HG03469 (cell line): ENCODE measurements at regions not wholly inside any gene's neighbourhood (a gene's known extent, or its start where the extent isn't known, plus 50 kb on each side); places are given as distances from the start of the nearest gene placed in this dataset.

Source experiments
- ATAC-seq: cut with Tn5 transposase; IDR thresholded peaks from one replicate; pipeline ENCODE4 v1.9.1; 2021; ENCODE audit warnings: mild to moderate bottlenecking, moderate library complexity, moderate number of reproducible peaks; ENCODE audit not compliant: unreplicated experiment

DNA sequence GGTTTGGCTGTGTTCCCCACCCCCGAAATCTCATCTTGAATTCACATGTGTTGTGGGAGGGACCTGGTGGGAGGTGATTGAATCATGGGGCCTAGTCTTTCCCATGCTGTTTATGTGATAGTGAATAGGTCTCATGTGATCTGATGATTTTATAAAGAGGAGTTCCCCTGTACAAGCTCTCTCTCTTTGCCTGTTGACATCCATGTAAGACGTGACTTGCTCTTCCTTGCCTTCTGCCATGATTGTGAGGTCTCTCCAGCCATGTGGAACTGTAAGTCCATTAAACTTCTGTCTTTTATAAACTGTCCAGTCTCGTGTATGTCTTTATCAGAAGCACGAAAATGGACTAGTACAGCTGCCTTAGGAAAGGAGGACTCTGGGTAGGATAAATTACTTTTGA, 976.7 kb downstream of the MCTP2 start:
- ATAC-seq = no peak

DNA sequence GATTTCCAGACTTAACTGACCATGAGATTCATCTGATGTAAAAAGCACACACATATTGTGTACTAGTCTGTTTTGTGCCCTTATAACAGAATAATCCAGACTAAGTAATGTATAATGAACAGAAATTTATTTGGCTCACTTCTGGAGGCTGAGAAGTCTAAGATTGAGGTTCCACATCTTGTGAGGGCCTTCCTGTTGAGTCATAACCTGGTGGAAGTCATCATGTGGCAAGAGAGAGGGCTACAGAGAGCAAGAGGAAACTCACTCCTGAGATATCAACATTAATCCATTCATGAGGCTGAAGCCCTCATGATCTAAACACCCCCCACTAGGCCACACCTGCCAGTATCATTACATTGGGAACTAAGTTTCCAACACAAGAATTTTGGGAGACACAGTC, 977.6 kb downstream of the MCTP2 start:
- no peak for ATAC-seq

DNA sequence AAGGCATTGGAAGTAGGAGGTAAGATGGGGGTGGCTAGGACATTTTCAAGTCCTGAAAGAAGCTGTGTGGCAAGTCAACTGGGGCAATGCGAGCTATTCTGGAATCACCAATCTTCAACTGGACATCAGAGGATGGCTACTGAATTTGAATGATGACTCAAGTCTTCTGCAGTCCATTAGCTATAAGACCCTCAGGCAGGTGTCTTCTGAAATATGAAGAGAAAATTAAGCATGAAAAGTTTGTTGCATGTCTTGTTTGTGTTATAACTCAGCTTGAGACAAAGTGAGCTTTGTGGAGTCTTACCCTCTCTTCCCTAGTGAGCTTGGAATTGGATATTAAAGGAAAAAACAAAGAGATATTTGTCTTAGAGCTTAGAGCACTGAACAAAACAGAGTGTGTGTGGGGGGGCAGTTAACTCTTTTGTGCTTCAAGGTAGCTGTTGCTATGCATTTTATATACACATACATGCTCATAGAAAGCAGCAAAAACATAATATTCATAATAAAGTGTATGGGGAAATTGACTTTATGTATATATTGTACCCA, 979.1 kb downstream of the MCTP2 start:
- no peak for ATAC-seq

DNA sequence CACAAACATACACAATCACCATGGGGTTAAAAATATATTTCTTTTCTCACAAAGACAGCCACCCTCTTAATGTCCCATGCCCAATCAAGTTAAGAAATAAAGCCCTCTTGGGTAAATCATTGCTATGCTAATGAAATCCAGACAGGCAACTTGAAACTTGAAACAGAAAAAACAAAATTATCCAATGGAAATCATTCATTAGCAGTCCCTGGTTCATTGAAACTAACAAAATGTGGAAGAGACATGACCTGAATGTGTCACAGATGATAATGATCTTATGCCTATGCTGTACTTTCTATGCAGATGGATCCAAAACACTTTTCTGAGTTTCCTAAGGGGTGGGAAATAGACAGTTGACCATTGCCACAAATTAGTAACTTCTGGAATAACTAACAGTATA, 983.7 kb downstream of the MCTP2 start:
- no peak for ATAC-seq

DNA sequence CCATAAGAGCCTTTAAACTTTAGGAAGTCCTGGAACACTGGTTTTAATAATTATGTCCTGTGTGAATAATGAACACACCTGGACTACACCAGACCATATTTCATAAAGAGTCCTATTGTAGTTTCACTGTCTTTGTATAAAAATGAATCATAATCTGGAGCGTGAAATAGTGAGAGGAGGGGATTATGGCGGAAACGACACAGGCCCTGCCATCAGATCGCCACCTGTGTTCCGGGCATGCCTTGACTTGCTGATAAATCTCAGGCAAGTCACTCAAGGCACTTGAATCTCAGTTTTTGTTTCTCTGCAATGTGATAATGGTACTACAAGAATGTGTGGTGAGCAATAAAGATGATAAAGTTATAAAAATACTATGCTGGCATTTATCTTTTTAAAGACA, 995.5 kb downstream of the MCTP2 start:
- no peak for ATAC-seq

DNA sequence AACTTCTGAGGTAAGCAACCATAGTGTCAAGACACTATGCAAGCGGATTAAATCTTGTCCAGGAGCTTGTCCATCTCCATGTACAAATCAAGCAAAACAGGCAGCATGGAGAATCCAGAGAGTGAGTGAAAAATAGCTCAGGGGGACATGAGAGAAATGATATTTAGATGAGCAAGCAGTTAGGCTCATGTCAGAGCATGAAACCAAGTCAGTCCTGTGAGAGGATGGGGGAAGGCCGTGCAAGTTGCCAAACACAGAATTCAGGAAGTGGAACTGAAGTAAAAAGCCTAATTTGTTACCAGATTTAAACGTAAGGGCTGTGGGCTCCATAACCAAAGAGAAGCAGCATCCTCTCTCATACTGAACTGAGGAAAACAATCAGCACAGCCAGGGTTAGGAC, 995.9 kb downstream of the MCTP2 start:
- ATAC-seq = no peak

DNA sequence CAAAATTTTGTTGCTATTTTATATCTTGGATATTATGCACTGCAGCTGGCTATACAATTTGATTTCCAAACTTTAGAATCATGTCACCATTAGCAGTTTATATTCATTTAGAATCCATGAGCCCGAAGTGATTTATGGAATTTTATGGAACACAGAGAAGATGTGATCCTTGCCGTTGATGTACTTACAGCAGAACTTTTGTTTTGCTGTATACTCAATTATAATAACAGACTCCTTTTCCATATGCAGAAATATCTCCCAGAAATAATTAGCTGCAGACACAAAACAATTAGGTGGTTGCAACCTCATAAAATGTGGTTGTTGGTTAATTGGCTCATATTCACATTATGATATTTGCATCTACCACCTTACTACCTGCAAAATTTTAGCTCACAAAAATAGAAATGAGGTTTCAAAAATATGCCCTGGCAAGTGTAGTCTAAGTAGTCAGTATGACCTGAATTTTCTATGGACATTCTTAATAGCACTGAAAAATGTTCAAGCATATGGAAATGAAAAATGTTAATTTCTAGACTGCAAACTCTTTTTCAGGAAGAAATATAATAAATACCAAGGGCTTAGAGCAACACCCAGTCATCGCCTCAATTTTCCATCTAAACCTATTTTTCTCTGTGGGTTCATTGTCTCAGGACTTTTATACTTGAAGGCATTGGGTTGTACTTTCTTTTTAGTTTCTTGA, 997.6 kb downstream of the MCTP2 start:
- ATAC-seq = no peak

DNA sequence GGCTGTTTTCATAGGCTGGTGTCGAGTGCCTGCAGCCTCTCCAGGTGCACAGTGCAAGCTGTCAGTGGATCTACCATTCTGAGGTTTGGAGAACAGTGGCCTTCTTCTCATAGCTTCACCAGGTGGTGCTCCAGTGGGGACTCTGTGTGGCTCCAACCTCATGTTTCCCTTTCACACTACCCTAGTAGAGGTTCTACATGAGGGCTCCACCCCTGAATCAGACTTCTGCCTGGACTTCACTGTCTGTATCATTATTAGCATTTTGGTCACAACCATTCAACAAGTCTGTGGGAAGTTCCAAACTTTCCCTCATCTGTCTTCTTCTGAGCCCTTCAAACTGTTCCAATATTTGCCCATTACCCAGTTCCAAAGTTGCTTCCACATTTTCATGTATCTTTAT, 1003.7 kb downstream of the MCTP2 start:
- no peak for ATAC-seq

DNA sequence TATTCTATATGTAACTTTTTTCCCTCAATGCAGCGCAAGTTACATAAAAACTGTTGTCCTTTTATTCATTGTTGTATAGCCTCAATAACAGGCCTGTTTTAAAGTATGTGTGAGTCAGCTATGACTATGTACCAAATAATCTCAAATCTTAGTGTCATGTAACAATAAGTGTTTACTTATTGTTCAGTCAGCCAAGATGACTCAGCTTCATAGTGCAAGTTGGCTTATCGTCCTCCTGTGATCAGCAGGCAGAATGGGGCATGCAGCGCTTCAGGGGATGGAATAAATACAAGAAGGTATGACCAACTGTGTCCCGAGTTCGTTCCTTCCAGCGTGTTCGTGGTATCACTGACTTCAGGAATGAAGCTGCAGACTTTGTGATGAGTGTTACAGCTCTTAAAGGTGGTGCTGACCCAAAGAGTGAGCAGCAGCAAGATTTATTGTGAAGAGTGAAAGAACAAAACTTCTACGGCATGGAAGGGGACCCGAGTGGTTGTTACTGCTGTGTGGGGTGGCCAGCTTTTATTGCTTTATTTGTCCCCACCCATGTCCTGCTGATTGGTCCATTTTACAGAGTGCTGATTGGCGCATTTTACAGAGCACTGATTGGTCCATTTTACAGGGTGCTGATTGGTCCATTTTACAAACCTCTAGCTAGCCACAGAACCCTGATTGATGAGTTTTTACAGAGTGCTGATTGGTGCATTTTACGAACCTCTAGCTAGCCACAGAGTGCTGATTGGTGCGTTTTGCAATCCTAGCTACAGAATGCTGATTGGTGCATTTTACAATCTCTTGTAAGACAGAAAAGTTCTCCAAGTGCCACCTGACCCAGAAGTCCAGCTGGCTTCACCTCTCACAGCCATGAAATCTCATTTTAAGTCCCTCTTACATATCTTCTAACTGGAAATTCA, 1016.0 kb downstream of the MCTP2 start:
- no peak for ATAC-seq

DNA sequence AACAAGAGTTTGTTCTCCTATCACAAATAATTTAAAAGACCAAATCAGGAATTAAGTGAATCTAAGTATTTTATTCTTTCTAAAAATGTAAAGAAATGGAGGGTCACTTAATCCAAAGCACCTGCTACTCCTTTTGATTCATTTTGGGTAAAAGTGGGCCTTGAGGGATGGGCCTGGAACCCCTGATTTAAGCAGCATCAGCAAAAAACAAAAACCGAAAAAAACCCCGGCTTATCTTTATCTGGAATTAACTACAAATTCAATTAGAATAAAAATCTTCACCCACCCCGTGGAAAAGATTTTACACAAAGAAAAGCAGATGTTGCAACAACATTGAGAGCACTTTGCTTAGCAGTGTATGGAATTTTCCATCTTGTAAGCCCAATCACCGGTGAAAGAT, 1018.2 kb downstream of the MCTP2 start:
- ATAC-seq = no peak

DNA sequence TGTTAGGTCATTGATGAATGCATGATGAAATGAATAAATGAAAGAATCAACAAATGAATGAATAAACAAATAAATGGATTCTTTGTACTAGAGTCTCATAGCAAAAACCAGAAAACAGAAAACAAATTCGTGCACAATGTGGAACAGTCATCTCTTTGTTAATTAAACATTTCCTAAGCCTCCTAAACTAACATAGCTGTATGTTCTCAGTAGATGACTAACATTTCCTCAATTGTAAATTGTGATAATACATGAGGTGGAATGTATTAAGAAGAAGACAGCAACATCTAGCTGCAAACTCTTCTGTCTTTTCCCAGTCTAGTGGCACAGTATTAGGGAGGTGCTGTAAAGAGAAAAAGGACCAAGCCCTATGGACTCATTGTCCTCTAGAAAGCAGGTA, 1021.0 kb downstream of the MCTP2 start:
- ATAC-seq = no peak

DNA sequence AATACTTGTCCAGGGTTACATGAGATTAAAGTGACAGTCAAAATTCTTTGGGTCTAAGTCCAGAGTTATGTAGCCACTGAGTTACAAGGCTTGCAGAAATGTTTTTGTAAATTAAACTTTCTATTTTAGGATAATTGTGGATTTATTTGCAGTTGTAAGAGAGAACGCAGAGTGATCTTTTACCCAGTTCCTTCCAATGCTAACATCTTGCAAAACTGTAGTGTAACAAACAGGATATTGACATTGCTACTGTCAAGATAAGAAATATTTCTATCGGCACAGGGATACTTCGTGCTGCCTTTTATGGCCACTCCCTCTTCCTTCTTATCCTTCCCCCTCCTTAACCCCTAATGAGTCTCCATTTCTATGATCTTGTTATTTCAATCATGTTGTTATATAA, 1022.9 kb downstream of the MCTP2 start:
- no peak for ATAC-seq

DNA sequence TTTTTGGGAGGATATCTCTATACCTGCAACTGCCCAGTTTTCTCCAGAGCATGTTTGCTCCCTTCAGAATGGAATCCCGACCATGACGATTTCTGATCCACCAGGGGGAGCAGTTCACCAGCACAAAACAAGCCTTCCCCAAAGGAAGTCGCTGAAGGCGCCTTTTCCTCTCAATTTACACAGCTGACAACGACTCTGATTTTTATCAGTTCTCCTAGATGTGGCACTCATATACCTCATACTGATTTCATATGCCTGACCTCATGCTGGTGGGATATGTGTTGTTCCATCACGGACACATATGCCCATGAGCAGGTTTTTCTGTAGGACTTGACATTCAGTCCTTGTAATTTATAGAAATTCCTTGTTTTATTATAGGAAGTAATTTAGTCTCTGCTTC, 1028.2 kb downstream of the MCTP2 start:
- ATAC-seq = no peak

DNA sequence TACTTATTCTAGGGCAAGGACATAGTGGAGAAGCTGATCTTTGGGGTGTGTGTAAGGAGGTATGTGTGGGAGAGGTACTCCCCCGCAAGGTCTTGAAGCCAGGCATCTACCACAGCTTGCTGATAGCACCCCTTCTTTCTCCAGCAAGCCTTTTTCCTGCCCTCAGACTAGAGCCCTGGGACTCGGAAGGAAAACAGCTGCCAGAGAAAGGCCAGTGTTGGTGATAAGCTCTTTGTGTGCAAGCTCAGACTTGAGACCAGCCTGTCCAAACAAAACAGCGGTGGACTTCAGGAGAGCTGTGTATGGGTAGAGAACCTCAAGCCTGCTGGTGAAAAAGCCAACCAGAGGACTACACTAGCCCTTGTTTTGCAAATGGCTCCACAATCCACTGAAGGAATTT, 1028.6 kb downstream of the MCTP2 start:
- no peak for ATAC-seq

DNA sequence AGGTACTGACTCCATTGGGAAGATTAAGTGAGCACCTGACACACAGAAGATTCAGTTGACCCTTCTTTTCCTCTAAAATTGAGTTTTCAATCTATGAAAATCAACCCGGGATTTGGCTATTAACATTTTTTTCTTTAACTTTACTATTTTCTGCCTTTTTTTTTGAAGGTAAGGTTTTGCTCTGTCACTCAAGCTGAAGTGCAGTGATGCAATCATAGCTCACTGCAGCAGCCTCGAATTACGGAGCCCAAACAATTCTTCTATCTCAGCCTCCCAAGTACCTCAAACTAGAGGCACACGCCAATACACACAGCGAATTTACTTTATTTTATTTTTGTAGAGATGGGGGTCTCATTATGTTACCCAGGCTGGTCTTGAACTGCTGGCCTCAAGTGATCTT, 1029.5 kb downstream of the MCTP2 start:
- no peak for ATAC-seq

DNA sequence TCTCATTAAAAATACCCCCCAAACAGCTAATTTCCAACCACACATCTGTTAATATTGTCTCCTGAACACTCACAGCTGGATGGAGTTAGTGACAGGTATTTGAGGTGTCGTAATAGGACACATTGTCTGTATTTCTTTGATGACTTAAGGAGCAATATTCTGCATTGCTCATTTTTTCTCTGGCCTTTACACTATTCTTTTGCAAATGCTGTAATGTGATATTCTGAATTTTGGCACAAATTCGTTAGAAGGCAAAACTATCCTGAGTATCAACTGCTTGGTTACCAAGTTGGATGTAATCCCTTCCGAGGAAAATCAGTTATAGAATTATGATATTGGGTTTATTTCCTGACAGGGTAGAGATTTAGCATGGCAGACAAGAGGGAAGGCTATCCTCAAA, 1030.2 kb downstream of the MCTP2 start:
- ATAC-seq = no peak

DNA sequence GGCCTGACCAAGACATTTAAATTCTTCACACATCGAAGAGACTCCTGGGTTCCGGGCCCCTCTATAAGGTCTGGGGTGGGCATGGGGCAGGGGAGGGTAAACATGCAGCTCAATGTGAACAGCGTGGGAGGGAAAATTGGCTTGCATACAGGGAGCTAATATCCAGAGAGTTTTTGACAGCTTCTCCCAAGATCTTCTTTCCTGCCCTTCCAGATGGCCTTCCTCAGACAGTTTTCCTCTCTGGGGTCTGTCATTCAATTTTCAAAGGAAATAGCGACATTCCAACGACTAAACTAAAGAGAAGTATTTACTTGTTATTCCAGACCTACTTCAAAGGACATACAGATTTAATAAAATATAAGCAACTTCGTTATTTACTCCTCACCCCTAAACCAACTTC, 1030.6 kb downstream of the MCTP2 start:
- ATAC-seq = no peak

DNA sequence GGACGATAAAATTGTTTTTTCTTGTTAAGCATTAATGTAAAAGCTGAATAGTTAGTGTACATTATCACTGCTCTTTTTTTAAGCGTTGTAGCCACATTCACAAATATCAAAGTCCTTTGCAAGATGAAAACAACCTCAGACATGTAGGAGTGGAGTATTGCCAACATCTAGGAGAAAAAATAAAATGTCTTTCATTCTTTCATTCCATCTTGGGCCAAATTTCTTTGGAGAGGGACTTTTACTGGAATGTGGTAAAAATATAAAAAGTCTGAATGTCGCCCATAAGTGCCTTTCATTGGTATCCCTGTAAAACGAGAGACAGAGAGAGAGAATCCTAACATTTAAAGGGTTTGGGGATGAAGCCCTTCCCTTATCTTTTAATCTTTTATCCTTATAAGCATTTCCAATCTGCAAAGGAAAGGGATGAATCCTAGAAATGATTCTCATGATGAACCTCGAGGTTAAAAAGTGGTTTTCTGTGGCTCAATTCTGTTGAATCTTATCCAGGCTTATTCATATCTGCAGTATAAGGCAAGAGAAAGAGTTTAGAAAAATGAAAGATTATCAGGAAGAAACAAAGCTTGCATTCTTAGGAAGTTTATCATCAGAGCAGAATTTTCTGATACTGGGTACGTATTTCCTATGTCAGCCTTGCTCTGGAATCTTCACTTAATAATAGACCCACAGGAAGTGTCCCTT, 1031.7 kb downstream of the MCTP2 start:
- no peak for ATAC-seq

DNA sequence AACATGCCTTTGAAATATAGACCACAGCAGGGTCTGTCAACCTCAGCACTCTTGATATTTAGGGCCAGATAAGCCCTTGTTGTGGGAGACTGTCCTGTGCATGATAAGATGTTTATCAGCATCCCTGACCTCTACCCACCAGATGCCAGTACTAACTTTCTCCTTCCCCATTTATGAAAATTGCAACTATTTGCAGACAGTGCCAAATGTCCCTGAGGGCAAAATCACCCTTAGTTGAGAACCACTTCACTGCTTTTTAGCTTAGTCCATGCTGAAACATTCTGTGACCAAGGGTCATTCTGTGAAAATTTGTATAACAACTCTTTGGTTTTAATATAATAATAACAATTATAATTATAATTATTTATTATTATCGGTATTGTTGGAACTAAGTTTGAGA, 1032.4 kb downstream of the MCTP2 start:
- ATAC-seq = no peak

DNA sequence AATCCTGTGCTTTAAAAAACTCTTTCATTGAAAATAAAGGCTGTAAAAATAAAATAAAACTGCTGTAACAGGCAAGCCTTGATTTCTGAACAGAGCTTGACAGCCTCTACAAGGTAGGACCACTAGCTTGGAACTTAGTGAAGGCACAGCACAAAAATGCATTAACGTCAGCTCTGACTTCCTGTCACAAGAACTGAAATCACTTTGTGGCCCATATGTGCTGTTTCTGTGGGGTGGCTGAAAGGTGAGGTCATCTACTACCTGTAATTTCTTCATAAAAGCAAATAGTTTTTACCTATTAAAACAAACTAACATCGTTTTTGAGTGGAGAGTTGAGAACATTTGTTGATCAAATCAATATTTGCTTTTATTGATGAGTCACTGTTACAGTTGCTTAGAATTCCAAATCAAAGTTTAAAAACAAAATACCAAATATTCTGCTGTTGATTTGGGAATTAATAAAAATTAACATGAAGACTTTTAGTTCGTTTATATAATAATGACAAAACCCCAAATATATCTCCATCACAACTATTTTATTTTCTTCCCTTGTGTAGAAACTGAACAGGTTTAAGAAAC, 1034.1 kb downstream of the MCTP2 start:
- no peak for ATAC-seq

DNA sequence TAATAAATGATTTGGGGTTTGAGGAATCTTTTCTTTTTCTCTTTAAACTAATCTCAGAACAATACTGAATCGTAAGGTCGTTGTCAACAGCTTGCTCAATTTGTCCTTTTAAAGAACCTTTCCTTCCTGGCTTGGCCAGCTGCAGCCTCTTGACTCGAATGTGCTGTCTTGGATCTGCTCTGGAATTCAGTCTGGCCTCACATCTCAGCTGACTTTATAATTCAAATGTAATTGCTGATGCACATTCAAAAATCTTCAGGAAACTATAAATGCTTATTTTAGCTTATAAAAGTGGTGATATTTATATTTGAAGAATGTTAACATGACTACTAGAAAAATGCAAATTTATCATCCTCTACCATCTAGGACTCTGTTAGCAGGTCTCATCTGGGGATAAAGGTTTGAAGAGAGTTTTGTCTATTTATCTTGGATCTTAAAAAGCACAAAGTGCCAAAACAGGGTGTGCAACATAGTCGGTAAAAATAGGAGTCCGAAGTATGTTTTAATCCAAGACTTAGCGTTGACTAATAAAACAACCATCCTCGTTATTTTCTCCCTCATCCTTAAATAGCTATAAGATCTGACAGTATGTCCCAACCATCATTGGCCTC, 1035.2 kb downstream of the MCTP2 start:
- ATAC-seq = no peak
